ENCODE measurements at regions not wholly inside any gene's neighbourhood (a gene's known extent, or its start where the extent isn't known, plus 50 kb on each side); places are given as distances from the start of the nearest gene placed in this dataset.

- Histone ChIP-seq H2BK12ac (ENCODE audit: low read length in 2 of 2) (no peak overlapping the region), H2BK120ac (ENCODE audit: low read depth, low read length) (no peak overlapping the region)
Measured at GRCh38 chr12:69168363-69168762, 71.0 kb upstream of the CPSF6 start.

GRCh38 chr12:69168828-69169227 is 70.5 kb upstream of the CPSF6 start:
- no peak overlapping the region for H4K8ac ChIP-seq (ENCODE audit: low read length)
- no peak overlapping the region for H3K9ac ChIP-seq (ENCODE audit: low read length)
- H3K27ac ChIP-seq (ENCODE audit: low read length, poor library complexity, severe bottlenecking) = no peak overlapping the region
- no peak overlapping the region for H3K18ac ChIP-seq (ENCODE audit: low read depth in 1 of 2, low read length in 2 of 2)
- H3K4me1 ChIP-seq (ENCODE audit: control insufficient read depth, insufficient read depth, low read depth, low read length) = no peaks in the 10 kb centered on the region
- H2BK15ac ChIP-seq (ENCODE audit: low read depth, poor library complexity, severe bottlenecking) = no peak overlapping the region
- H3K23ac ChIP-seq (ENCODE audit: low read length in 2 of 2) = no peak overlapping the region
- no peak overlapping the region for H3K14ac ChIP-seq (ENCODE audit: low read length in 2 of 2)
- no peaks in the 10 kb centered on the region for H3K79me1 ChIP-seq (replicated peaks; ENCODE audit: low read length, poor library complexity, severe bottlenecking)
- H2BK5ac ChIP-seq (ENCODE audit: low read depth, low read length, poor library complexity, severe bottlenecking) = no peak overlapping the region
- no peaks in the 10 kb centered on the region for H3K27me3 ChIP-seq (ENCODE audit: control insufficient read depth in 1 of 2, insufficient read depth in 1 of 2, low read length in 2 of 2)
- no peak overlapping the region for H4K91ac ChIP-seq (ENCODE audit: low read length)
- no peak overlapping the region for H3K4ac ChIP-seq (ENCODE audit: low read depth in 1 of 2, low read length in 2 of 2)
- no peaks in the 10 kb centered on the region for H3K36me3 ChIP-seq (ENCODE audit: control insufficient read depth in 1 of 2, insufficient read depth in 2 of 2, low read depth in 1 of 2, low read length in 2 of 2)
- H3K4me3 ChIP-seq (ENCODE audit: insufficient read depth in 1 of 2, low read depth in 1 of 2, low read length in 2 of 2) = no peak overlapping the region
- H2AFZ ChIP-seq (ENCODE audit: low read depth, low read length) = no peak overlapping the region
- no peak overlapping the region for H2AK5ac ChIP-seq (ENCODE audit: low read length, severe bottlenecking)
- H3K4me2 ChIP-seq (ENCODE audit: low read length, poor library complexity, severe bottlenecking) = no peak overlapping the region
- H2BK120ac ChIP-seq (ENCODE audit: low read depth, low read length) = no peak overlapping the region
- no peaks in the 10 kb centered on the region for H3K9me3 ChIP-seq (ENCODE audit: control insufficient read depth, low read length)
- DNase-seq = no peak
- H2BK12ac ChIP-seq (ENCODE audit: low read length in 2 of 2) = no peak overlapping the region
- WGBS = 81% methylated on average over 3 of the region's 3 CpGs

More at GRCh38 chr12:69168363-69168762, 71.0 kb upstream of the CPSF6 start:
- WGBS = 92% methylated on average over 5 of the region's 5 CpGs
- H4K8ac ChIP-seq (ENCODE audit: low read length) = no peak overlapping the region
- no peaks in the 10 kb centered on the region for H3K36me3 ChIP-seq (ENCODE audit: control insufficient read depth in 1 of 2, insufficient read depth in 2 of 2, low read depth in 1 of 2, low read length in 2 of 2)
- H3K4ac ChIP-seq (ENCODE audit: low read depth in 1 of 2, low read length in 2 of 2) = no peak overlapping the region
- H2AFZ ChIP-seq (ENCODE audit: low read depth, low read length) = no peak overlapping the region
- H2BK5ac ChIP-seq (ENCODE audit: low read depth, low read length, poor library complexity, severe bottlenecking) = no peak overlapping the region
- no peaks in the 10 kb centered on the region for H3K27me3 ChIP-seq (ENCODE audit: control insufficient read depth in 1 of 2, insufficient read depth in 1 of 2, low read length in 2 of 2)
- no peak overlapping the region for H4K91ac ChIP-seq (ENCODE audit: low read length)
- no peak overlapping the region for H3K4me3 ChIP-seq (ENCODE audit: insufficient read depth in 1 of 2, low read depth in 1 of 2, low read length in 2 of 2)
- no peaks in the 10 kb centered on the region for H3K79me1 ChIP-seq (replicated peaks; ENCODE audit: low read length, poor library complexity, severe bottlenecking)
- H3K9ac ChIP-seq (ENCODE audit: low read length) = no peak overlapping the region
- H3K14ac ChIP-seq (ENCODE audit: low read length in 2 of 2) = no peak overlapping the region
- no peak overlapping the region for H3K27ac ChIP-seq (ENCODE audit: low read length, poor library complexity, severe bottlenecking)
- no peaks in the 10 kb centered on the region for H3K9me3 ChIP-seq (ENCODE audit: control insufficient read depth, low read length)
- H3K4me2 ChIP-seq (ENCODE audit: low read length, poor library complexity, severe bottlenecking) = no peak overlapping the region
- H2AK5ac ChIP-seq (ENCODE audit: low read length, severe bottlenecking) = no peak overlapping the region
- H3K4me1 ChIP-seq (ENCODE audit: control insufficient read depth, insufficient read depth, low read depth, low read length) = no peaks in the 10 kb centered on the region
- H3K23ac ChIP-seq (ENCODE audit: low read length in 2 of 2) = no peak overlapping the region
- H3K18ac ChIP-seq (ENCODE audit: low read depth in 1 of 2, low read length in 2 of 2) = no peak overlapping the region
- no peak overlapping the region for H2BK15ac ChIP-seq (ENCODE audit: low read depth, poor library complexity, severe bottlenecking)
- no peak for DNase-seq

GRCh38 chr12:69170293-69170692 is 69.1 kb upstream of the CPSF6 start:
- Histone ChIP-seq H3K14ac (ENCODE audit: low read length in 2 of 2) (no peak overlapping the region), H2AK5ac (ENCODE audit: low read length, severe bottlenecking) (no peak overlapping the region), H4K91ac (ENCODE audit: low read length) (no peak overlapping the region), H3K23ac (ENCODE audit: low read length in 2 of 2) (no peak overlapping the region), H3K4me1 (ENCODE audit: control insufficient read depth, insufficient read depth, low read depth, low read length) (no peaks in the 10 kb centered on the region), H2BK12ac (ENCODE audit: low read length in 2 of 2) (no peak overlapping the region), H3K27me3 (ENCODE audit: control insufficient read depth in 1 of 2, insufficient read depth in 1 of 2, low read length in 2 of 2) (no peaks in the 10 kb centered on the region), H2BK120ac (ENCODE audit: low read depth, low read length) (no peak overlapping the region), H2BK5ac (ENCODE audit: low read depth, low read length, poor library complexity, severe bottlenecking) (no peak overlapping the region), H3K9ac (ENCODE audit: low read length) (no peak overlapping the region), H3K4ac (ENCODE audit: low read depth in 1 of 2, low read length in 2 of 2) (no peak overlapping the region), H3K9me3 (ENCODE audit: control insufficient read depth, low read length) (no peaks in the 10 kb centered on the region), H2BK15ac (ENCODE audit: low read depth, poor library complexity, severe bottlenecking) (no peak overlapping the region), H3K27ac (ENCODE audit: low read length, poor library complexity, severe bottlenecking) (no peak overlapping the region), H4K8ac (ENCODE audit: low read length) (no peak overlapping the region), H3K36me3 (ENCODE audit: control insufficient read depth in 1 of 2, insufficient read depth in 2 of 2, low read depth in 1 of 2, low read length in 2 of 2) (no peaks in the 10 kb centered on the region), H2AFZ (ENCODE audit: low read depth, low read length) (no peak overlapping the region), H3K79me1 (replicated peaks; ENCODE audit: low read length, poor library complexity, severe bottlenecking) (no peaks in the 10 kb centered on the region), H3K4me3 (ENCODE audit: insufficient read depth in 1 of 2, low read depth in 1 of 2, low read length in 2 of 2) (no peak overlapping the region), H3K18ac (ENCODE audit: low read depth in 1 of 2, low read length in 2 of 2) (no peak overlapping the region), H3K4me2 (ENCODE audit: low read length, poor library complexity, severe bottlenecking) (no peak overlapping the region)
- WGBS = 64% methylated on average over 3 of the region's 4 CpGs
- DNase-seq = no peak

DNA sequence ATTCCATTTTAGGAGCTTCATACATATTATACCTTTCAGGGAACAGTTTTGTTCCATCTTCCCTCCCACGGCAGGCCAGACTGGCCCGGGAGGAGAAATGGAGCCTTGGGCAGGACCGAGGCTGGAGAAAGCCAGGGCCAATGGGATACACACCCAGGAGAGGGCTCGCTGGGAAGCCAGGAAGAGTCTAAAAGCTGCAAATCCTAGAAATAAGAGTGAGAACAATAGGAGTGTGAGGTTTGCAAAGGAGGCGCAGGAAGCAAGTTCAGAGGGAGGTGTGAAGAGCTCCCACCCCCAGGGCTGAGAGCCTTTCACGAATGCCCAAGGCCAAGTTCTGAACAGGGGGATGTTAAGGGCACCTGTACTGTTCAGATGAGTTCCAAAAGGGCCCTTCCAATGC is 67.5 kb upstream of the CPSF6 start:
- H3K27me3 ChIP-seq (ENCODE audit: control insufficient read depth in 1 of 2, insufficient read depth in 1 of 2, low read length in 2 of 2) = no peaks in the 10 kb centered on the region
- no peak overlapping the region for H2AFZ ChIP-seq (ENCODE audit: low read depth, low read length)
- no peak overlapping the region for H2BK15ac ChIP-seq (ENCODE audit: low read depth, poor library complexity, severe bottlenecking)
- H2BK12ac ChIP-seq (ENCODE audit: low read length in 2 of 2) = no peak overlapping the region
- no peak overlapping the region for H3K4ac ChIP-seq (ENCODE audit: low read depth in 1 of 2, low read length in 2 of 2)
- DNase-seq = no peak
- H2AK5ac ChIP-seq (ENCODE audit: low read length, severe bottlenecking) = no peak overlapping the region
- no peaks in the 10 kb centered on the region for H3K36me3 ChIP-seq (ENCODE audit: control insufficient read depth in 1 of 2, insufficient read depth in 2 of 2, low read depth in 1 of 2, low read length in 2 of 2)
- no peak overlapping the region for H4K8ac ChIP-seq (ENCODE audit: low read length)
- H2BK120ac ChIP-seq (ENCODE audit: low read depth, low read length) = no peak overlapping the region
- no peaks in the 10 kb centered on the region for H3K79me1 ChIP-seq (replicated peaks; ENCODE audit: low read length, poor library complexity, severe bottlenecking)
- no peak overlapping the region for H3K23ac ChIP-seq (ENCODE audit: low read length in 2 of 2)
- H3K4me3 ChIP-seq (ENCODE audit: insufficient read depth in 1 of 2, low read depth in 1 of 2, low read length in 2 of 2) = no peak overlapping the region
- no peak overlapping the region for H4K91ac ChIP-seq (ENCODE audit: low read length)
- no peak overlapping the region for H2BK5ac ChIP-seq (ENCODE audit: low read depth, low read length, poor library complexity, severe bottlenecking)
- no peak overlapping the region for H3K18ac ChIP-seq (ENCODE audit: low read depth in 1 of 2, low read length in 2 of 2)
- H3K9me3 ChIP-seq (ENCODE audit: control insufficient read depth, low read length) = no peaks in the 10 kb centered on the region
- H3K4me1 ChIP-seq (ENCODE audit: control insufficient read depth, insufficient read depth, low read depth, low read length) = no peaks in the 10 kb centered on the region
- H3K4me2 ChIP-seq (ENCODE audit: low read length, poor library complexity, severe bottlenecking) = no peak overlapping the region
- no peak overlapping the region for H3K9ac ChIP-seq (ENCODE audit: low read length)
- H3K14ac ChIP-seq (ENCODE audit: low read length in 2 of 2) = no peak overlapping the region
- WGBS = 82% methylated on average over 6 of the region's 6 CpGs
- no peak overlapping the region for H3K27ac ChIP-seq (ENCODE audit: low read length, poor library complexity, severe bottlenecking)

Measured in mesenchymal stem cell (in vitro differentiated cells and primary cell).